H7 (cell line): ENCODE measurements at regions not wholly inside any gene's neighbourhood (a gene's known extent, or its start where the extent isn't known, plus 50 kb on each side); places are given as distances from the start of the nearest gene placed in this dataset.
"Not testable (repeated sequence)": the region's sequence is repeated elsewhere in the genome, so short reads cannot be mapped to it uniquely, and the experiment has no call there.

Experiments used
- DNase-seq: peaks from one replicate; pipeline ENCODE4 v3.0.0; 2012
- H3K27me3 ChIP-seq: 2 replicates; pipeline ENCODE4 v1.6.0; 2011; ENCODE audit warnings: mild to moderate bottlenecking, low read length; ENCODE audit not compliant: control insufficient read depth, insufficient read depth
- H3K36me3 ChIP-seq: replicated peaks from 2 replicates; pipeline ENCODE4 v1.5.1; 2011; ENCODE audit warnings: low read length; ENCODE audit not compliant: control insufficient read depth, insufficient read depth
- H3K4me3 ChIP-seq: 2 replicates; pipeline ENCODE4 v1.5.1; 2011; ENCODE audit warnings: low read depth, mild to moderate bottlenecking, control low read depth, low read length, moderate library complexity; ENCODE audit not compliant: insufficient read depth

- no peaks in the 10 kb centered on the region for H3K36me3 ChIP-seq
- DNase-seq: no peak
Measured at GRCh38 chr6:141956046-141956761, 176.5 kb upstream of the GJE1 start.

GRCh38 chr6:141953072-141953471 is 179.7 kb upstream of the GJE1 start:
- DNase-seq: no peak
- Histone ChIP-seq H3K36me3 (no peaks in the 10 kb centered on the region), H3K4me3 (no peak overlapping the region), H3K27me3 (no peaks in the 10 kb centered on the region)

More at GRCh38 chr6:141956046-141956761, 176.5 kb upstream of the GJE1 start:
- Histone ChIP-seq H3K4me3 (no peak overlapping the region), H3K27me3 (no peaks in the 10 kb centered on the region)

- DNase-seq: no peak
- no peaks in the 10 kb centered on the region for H3K36me3 ChIP-seq
- H3K27me3 ChIP-seq: no peaks in the 10 kb centered on the region
- no peak overlapping the region for H3K4me3 ChIP-seq
Measured at GRCh38 chr6:141946502-141946901, 186.2 kb upstream of the GJE1 start.

GRCh38 chr6:141938664-141939063 is 194.1 kb upstream of the GJE1 start:
- H3K27me3 ChIP-seq: no peaks in the 10 kb centered on the region
- H3K36me3 ChIP-seq: no peaks in the 10 kb centered on the region
- H3K4me3 ChIP-seq: no peak overlapping the region
- DNase-seq: no peak

- no peaks in the 10 kb centered on the region for H3K36me3 ChIP-seq
- H3K4me3 ChIP-seq: no peak overlapping the region
- H3K27me3 ChIP-seq: no peaks in the 10 kb centered on the region
- no peak for DNase-seq
Measured at GRCh38 chr6:141932685-141933084, 200.0 kb upstream of the GJE1 start.

GRCh38 chr6:141926200-141926900 is 206.4 kb upstream of the GJE1 start:
- H3K27me3 ChIP-seq, DNase-seq, H3K4me3 ChIP-seq, H3K36me3 ChIP-seq: not testable (repeated sequence)

GRCh38 chr6:141925001-141925400 is 207.7 kb upstream of the GJE1 start:
- DNase-seq: no peak
- no peak overlapping the region for H3K4me3 ChIP-seq
- no peaks in the 10 kb centered on the region for H3K27me3 ChIP-seq
- no peaks in the 10 kb centered on the region for H3K36me3 ChIP-seq

- no peak for DNase-seq
- Histone ChIP-seq H3K36me3 (no peaks in the 10 kb centered on the region), H3K4me3 (no peak overlapping the region), H3K27me3 (no peaks in the 10 kb centered on the region)
Measured at GRCh38 chr6:141922898-141923297, 209.8 kb upstream of the GJE1 start.

- DNase-seq, H3K27me3 ChIP-seq, H3K4me3 ChIP-seq, H3K36me3 ChIP-seq: not testable (repeated sequence)
Measured at GRCh38 chr6:141916682-141917505, 215.8 kb upstream of the GJE1 start.

GRCh38 chr6:141914646-141915045 is 218.1 kb upstream of the GJE1 start:
- no peaks in the 10 kb centered on the region for H3K27me3 ChIP-seq
- no peak overlapping the region for H3K4me3 ChIP-seq
- no peaks in the 10 kb centered on the region for H3K36me3 ChIP-seq
- DNase-seq: no peak

- no peak for DNase-seq
- H3K27me3 ChIP-seq: no peaks in the 10 kb centered on the region
- H3K4me3 ChIP-seq: no peak overlapping the region
- H3K36me3 ChIP-seq: no peaks in the 10 kb centered on the region
Measured at GRCh38 chr6:141906569-141907080, 226.1 kb upstream of the GJE1 start.

GRCh38 chr6:141890661-141891060 is 242.1 kb upstream of the GJE1 start:
- no peak overlapping the region for H3K4me3 ChIP-seq
- H3K36me3 ChIP-seq: no peaks in the 10 kb centered on the region
- no peak for DNase-seq
- H3K27me3 ChIP-seq: no peaks in the 10 kb centered on the region

- no peaks in the 10 kb centered on the region for H3K27me3 ChIP-seq
- H3K4me3 ChIP-seq: no peak overlapping the region
- H3K36me3 ChIP-seq: no peaks in the 10 kb centered on the region
- DNase-seq: no peak
Measured at GRCh38 chr6:141884850-141885249, 247.9 kb upstream of the GJE1 start.

- Histone ChIP-seq H3K36me3 (no peaks in the 10 kb centered on the region), H3K4me3 (no peak overlapping the region), H3K27me3 (no peaks in the 10 kb centered on the region)
- no peak for DNase-seq
Measured at GRCh38 chr6:141878686-141879085, 254.0 kb upstream of the GJE1 start.
